ENCODE measurements at regions not wholly inside any gene's neighbourhood (a gene's known extent, or its start where the extent isn't known, plus 50 kb on each side); places are given as distances from the start of the nearest gene placed in this dataset.

GRCh38 chr20:22814471-22815205, 220.5 kb upstream of the SSTR4 start (continued):
- TF ChIP-seq PAF1 (CRISPR knock-in tag; IDR thresholded peaks at IDR 0.05) (no peak), AGO1 (IDR thresholded peaks at IDR 0.05; ENCODE audit: low read depth, low read length, poor library complexity, severe bottlenecking) (no peak), SSRP1 (CRISPR knock-in tag; IDR thresholded peaks at IDR 0.05) (no peak), ZNF234 (CRISPR knock-in tag; conservative IDR thresholded peaks at IDR 0.05) (no peak), RERE (CRISPR knock-in tag; IDR thresholded peaks at IDR 0.05; ENCODE audit: low read depth) (no peak), MAFG (CRISPR knock-in tag; IDR thresholded peaks at IDR 0.05) (no peak), KLF16 (CRISPR knock-in tag; IDR thresholded peaks at IDR 0.05) (no peak), ZHX2 (IDR thresholded peaks at IDR 0.05; ENCODE audit: low read depth) (no peak), ZHX2 (CRISPR knock-in tag; IDR thresholded peaks at IDR 0.05; ENCODE audit: borderline replicate concordance) (no peak), ZNF501 (CRISPR knock-in tag; IDR thresholded peaks at IDR 0.05) (no peak)

Data from HepG2 (cell line).